ENCODE measurements at regions not wholly inside any gene's neighbourhood (a gene's known extent, or its start where the extent isn't known, plus 50 kb on each side); places are given as distances from the start of the nearest gene placed in this dataset.

GRCh38 chr12:107235600-107235999 is 142.3 kb upstream of the CRY1 start:
- Histone ChIP-seq H3K79me2 (ENCODE audit: control insufficient read depth in 1 of 2, insufficient read depth in 2 of 2, low read length in 2 of 2) (no peaks in the 10 kb centered on the region), H4K20me1 (replicated peaks in 1 of 2; ENCODE audit: control insufficient read depth in 1 of 2, insufficient read depth in 2 of 2, low read length in 2 of 2) (no peaks in the 10 kb centered on the region), H2BK12ac (ENCODE audit: low read depth, low read length) (no peak overlapping the region), H3K27ac (ENCODE audit: low read depth, low read length) (no peak overlapping the region), H3K9ac (replicated peaks in 1 of 4; ENCODE audit: extremely low read depth in 1 of 4, low read depth in 3 of 4, low read length in 3 of 4) (no peak overlapping the region), H3K4me1 (replicated peaks in 1 of 4; ENCODE audit: control insufficient read depth in 3 of 4, insufficient read depth in 4 of 4, low read length in 3 of 4) (no peaks in the 10 kb centered on the region), H3K23me2 (ENCODE audit: low read depth, low read length) (no peaks in the 10 kb centered on the region), H2BK5ac (ENCODE audit: low read depth, low read length) (no peak overlapping the region), H3K36me3 (ENCODE audit: control insufficient read depth in 2 of 4, insufficient read depth in 4 of 4, low read length in 3 of 4) (no peaks in the 10 kb centered on the region), H2AFZ (ENCODE audit: low read length) (no peak overlapping the region), H4K8ac (ENCODE audit: extremely low read depth, insufficient read depth, low read length) (no peak overlapping the region), H3K4ac (replicated peaks; ENCODE audit: insufficient read length, low read depth, low read length) (no peak overlapping the region), H3K56ac (replicated peaks; ENCODE audit: insufficient read length, low read depth, low read length) (no peak overlapping the region), H2AK5ac (ENCODE audit: low read depth, low read length) (no peak overlapping the region), H2BK20ac (ENCODE audit: low read length) (no peak overlapping the region), H3K4me2 (ENCODE audit: insufficient read depth in 1 of 2, low read depth in 2 of 2, low read length in 2 of 2) (no peak overlapping the region), H3K4me3 (ENCODE audit: extremely low read depth in 1 of 4, insufficient read depth in 2 of 4, low read depth in 3 of 4, low read length in 4 of 4) (no peak overlapping the region), H3K14ac (ENCODE audit: insufficient read length) (no peak overlapping the region), H4K91ac (replicated peaks; ENCODE audit: insufficient read length, low read length) (no peak overlapping the region), H3K9me3 (ENCODE audit: insufficient read depth in 2 of 2, low read depth in 1 of 2, low read length in 1 of 2) (no peaks in the 10 kb centered on the region), H3K18ac (ENCODE audit: extremely low read depth, low read length) (no peak overlapping the region), H2BK120ac (replicated peaks; ENCODE audit: low read depth, low read length) (no peak overlapping the region), H3K79me1 (ENCODE audit: low read depth, low read length) (no peaks in the 10 kb centered on the region), H3K27me3 (replicated peaks in 1 of 4; ENCODE audit: control insufficient read depth in 3 of 4, extremely low read depth in 1 of 4, insufficient read depth in 3 of 4, low read length in 3 of 4) (no peaks in the 10 kb centered on the region), H3K23ac (ENCODE audit: insufficient read length) (no peak overlapping the region), H2BK15ac (ENCODE audit: low read length) (no peak overlapping the region), H4K5ac (ENCODE audit: insufficient read length, low read depth, low read length) (no peak overlapping the region)
- ChIA-PET POLR2A (ENCODE audit: partially characterized antibody) (no interaction called here), CTCF (ENCODE audit: partially characterized antibody) (interaction anchor here (0.9 to 1.7 kb wide), 5 partner anchors 8 to 131 kb away, joined by 3 to 5 read pairs (median 3); no protein-coding TSS in a partner anchor)
- TF ChIP-seq SP4 (IDR thresholded peaks at IDR 0.05; ENCODE audit: low read length) (no peak), RXRA (IDR thresholded peaks at IDR 0.05; ENCODE audit: insufficient read depth, low read depth, low read length) (no peak), SIN3A (conservative IDR thresholded peaks at IDR 0.05 in 1 of 2, IDR thresholded peaks at IDR 0.05 in 1 of 2; ENCODE audit: low read depth in 1 of 2, low read length in 2 of 2) (no peak)
- 74% methylated on average over 2 of the region's 2 CpGs; no CpG with 5 or more reads in 1 of the 2 experiments for WGBS, 2 experiments (ENCODE audit: extremely low coverage in 1 of 2, insufficient coverage in 1 of 2, insufficient read length in 1 of 2, insufficient replicate concordance in 2 of 2, low coverage in 1 of 2, low lambda C conversion rate in 2 of 2, missing lambda C conversion rate in 1 of 2)
- FAIRE-seq (no peak), DNase-seq (ENCODE audit: low read depth in 1 of 2, low spot score in 2 of 2) (no peak)

Measured in H1 (cell line).